HG03558 (cell line): ENCODE measurements at regions not wholly inside any gene's neighbourhood (a gene's known extent, or its start where the extent isn't known, plus 50 kb on each side); places are given as distances from the start of the nearest gene placed in this dataset.
"Not testable (repeated sequence)": the region's sequence is repeated elsewhere in the genome, so short reads cannot be mapped to it uniquely, and the experiment has no call there.

Experiments used
- ATAC-seq: cut with Tn5 transposase; IDR thresholded peaks from one replicate; pipeline ENCODE4 v1.9.1; 2021; ENCODE audit warnings: moderate number of reproducible peaks; ENCODE audit not compliant: unreplicated experiment; ENCODE audit errors: extremely low read depth

DNA sequence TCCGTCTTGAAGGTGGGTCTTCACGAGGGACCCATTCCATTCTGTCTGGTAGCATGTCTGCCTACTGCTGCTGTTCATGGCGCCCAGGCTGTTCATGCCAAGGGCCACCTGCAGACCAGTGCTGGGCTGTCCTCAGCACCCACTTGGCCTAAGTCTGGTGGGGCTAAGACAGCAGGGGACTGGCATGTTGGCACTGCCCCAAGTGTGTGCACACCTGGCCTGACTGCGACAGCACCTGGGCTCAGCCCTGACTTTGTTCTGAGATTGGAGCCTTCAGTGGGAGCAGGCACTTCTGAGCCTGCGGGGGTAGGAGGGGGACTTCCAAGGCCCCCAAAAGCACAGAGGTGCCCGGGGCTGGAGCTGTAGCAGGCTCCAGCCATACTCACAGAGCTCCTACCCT lies 250.8 kb upstream of the EDNRB start:
- ATAC-seq, result no peak

DNA sequence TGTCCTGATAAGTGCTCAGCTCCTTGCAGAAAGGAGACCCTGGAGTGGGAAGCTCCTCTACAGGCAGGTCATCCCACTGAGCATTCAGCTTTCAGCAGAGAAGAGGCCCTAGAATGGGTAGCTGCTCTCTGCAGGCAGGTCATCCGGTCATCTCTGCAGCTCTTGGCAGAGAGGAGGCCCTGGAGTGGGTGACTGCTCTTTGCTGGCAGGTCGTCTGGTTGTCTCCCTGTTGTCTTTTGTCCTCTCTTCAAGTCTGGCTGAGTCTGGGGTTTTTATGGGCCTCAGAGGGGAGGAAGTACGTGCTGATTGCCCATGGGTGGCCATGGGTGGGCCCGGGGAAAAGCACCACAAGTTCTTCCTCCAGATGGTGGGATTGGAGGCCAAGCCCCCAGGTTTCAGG lies 250.3 kb upstream of the EDNRB start:
- no peak for ATAC-seq

- ATAC-seq, result no peak
Measured at GRCh38 chr13:78161266-78161665, 242.6 kb upstream of the EDNRB start.

DNA sequence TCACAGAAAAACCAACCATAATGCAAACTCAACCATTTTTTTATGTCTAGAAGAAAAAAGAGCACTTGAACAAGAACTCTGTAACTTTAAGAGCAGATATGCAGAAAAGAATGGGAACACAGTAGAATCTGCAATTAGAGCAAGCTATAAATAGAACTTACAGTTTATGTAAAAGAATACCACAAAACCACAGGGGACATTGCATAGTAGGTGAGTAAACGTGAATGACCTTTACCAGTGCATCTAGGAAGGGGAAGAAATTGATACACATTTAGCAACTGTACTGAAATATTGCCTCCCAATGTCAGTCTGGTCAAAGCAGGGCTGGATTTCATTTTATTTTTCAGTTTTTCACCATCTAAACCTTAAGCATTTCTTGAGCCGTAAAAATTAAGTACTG lies 242.2 kb upstream of the EDNRB start:
- ATAC-seq, result no peak

GRCh38 chr13:78152415-78152814 lies 233.8 kb upstream of the EDNRB start:
- ATAC-seq, result no peak

GRCh38 chr13:78147905-78148304 lies 229.3 kb upstream of the EDNRB start:
- ATAC-seq, result no peak

DNA sequence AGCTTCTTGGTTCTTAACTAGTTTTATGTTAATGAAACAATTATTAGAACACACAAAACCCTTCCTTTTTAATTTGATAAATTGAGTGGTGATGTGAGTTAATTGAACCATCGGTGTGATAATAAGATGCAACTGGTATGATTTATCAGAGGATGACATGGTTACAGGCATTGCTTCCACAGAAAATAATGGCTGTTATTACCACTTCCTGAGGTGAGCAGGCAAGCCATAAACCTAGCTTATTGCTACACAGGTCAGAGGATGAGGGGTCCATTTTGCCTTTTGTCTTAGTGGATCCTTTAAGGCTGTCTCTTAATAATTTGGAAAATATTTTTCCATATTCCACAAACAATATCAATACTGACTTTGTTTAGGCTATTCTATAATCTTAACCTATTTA lies 226.6 kb upstream of the EDNRB start:
- no peak for ATAC-seq

DNA sequence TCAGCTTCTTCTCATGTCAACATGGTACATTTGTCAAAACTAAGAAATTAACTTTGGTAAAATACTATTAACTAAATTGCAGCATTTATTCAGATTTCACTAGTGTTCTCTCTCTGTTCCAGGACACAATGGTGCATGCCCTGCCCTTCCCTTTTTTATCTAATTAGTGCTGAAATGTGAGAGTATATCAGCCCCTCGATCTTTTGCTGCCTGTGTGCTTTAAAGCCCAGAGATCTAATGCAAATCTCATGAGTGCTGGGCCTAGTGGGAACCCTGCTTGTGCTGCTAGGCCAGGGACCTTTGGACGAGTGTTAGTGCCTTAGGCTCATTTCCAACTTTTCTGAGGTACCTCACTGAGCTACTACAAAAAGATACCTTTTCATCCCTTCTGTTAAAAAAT lies 221.1 kb upstream of the EDNRB start:
- no peak for ATAC-seq

DNA sequence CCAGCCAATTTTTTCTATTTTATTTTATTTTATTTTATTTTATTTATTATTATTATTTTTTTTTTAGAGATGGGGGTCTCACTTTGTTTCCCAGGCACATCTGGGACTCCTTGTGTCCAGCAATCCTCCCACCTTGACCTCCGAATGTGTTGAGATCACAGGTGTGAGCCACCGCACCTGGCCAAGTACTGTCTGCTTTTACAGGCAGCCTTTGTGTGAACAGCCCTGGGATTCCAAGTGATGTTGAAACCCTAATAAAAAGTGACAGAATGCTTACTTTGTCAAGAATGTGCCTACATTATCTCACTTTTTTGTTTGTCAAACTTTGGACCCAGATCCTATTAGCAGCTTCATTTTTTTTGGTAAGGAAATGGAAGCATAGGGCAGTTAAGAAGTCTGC lies 220.1 kb upstream of the EDNRB start:
- ATAC-seq, result no peak

GRCh38 chr13:78137404-78138142 lies 218.9 kb upstream of the EDNRB start:
- ATAC-seq, result peak; percentile 55

DNA sequence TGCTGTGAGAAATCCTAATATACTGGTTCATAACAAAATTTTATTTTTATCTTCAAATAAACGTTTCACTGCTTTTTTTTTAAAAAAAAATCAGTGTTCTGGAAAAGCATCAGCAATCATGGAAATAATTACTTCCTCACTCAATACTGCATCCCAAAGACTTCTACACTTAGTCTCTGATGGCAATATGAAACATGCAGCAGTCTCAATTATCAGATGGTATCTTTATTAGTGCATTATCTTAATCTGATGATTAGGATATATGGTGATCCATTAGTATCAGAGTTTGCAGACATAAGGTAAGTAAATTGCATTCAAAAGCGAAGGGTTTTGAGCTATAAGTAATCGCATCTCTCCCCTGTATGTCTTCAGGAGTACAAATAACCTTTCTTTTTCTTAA lies 218.3 kb upstream of the EDNRB start:
- no peak for ATAC-seq

DNA sequence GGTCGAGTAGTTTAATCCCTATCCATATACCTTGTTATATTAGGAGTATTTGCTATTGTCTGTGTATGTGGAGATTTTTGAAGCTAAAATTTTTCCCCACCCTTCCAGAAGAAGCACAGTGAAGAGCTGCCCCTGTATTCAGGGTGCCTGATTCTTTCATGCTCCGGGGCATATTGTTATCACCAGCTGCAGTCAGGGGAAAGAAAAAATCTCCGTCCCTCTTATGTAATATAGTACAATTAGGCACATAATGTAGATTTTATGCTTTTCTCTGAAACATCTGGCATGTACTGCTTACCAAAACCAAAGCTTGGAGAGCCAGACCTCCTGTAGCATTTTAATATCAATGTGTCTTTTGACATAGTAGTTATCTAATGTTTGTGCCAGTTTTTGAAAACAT lies 214.9 kb upstream of the EDNRB start:
- no peak for ATAC-seq

DNA sequence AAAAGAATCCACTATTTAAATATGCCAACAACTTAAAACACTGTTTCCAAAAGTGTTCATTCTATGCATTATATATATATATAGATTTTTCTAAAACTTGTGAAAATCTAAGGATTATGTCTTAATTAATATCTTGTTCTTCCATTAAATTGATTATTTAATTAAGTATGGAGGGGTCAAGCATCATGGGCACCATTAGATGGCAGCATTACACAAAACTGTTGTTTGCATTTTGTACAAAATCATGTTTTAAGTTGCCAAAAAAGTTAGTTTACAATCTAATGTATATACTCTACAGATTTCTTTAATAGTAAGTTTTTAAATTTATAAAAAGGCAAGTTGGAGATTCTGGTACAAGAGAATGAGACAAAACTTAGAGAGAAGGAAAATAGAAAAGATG lies 213.2 kb upstream of the EDNRB start:
- no peak for ATAC-seq

DNA sequence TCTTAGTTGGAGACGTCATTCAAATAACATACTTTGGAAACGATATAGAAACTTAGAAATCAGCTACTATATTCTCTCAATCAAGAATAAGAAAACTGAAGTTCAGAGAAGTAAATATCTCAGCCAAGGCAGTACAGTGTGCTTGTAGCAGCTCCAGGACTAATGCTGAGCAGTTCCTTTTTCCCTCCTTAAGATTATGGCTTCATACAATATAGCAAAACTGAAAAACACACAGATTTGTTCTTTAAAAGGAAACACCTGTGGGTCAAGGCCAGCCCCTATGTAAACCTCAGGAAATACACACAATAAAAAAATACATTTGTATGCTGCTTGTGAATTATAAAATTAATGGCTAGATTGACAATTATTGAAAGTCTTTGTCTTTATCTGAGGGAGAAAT lies 212.7 kb upstream of the EDNRB start:
- ATAC-seq, result no peak

DNA sequence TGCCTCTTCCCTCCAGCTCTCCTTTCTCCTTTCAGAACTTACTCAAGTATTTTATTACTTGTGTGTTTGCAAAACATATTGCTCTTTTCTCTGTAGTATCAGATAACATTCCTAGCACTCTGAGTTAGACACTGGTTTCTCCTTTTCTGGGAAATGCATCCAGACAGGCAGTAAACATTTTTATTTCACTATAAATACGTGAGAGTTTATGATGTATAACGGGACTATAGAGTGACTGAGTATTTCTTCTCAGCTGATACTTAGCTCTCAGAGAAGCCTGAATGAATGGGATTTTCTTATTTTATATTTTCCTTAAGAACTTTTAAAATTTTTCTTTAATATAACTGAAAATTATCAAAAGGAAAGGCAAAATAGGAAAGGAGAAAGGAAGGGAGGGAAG lies 211.2 kb upstream of the EDNRB start:
- ATAC-seq, result no peak

DNA sequence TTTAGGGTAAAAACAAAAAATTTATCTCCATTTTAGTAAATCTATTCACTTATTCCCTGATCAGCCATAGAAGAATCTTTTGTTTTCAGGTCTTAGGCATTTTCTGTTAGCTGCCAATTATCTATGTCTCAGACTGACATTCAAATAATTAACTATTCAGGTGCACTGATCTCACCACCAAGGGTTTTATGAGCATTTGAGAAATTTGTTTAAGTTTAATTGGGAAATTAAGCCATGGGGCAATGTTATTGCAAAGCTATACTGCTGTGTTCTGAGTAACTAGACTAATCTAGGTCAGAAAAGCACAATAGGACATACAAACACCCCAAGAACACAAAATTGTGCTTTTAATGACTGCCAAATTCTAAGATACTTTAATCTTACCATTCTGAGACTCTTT lies 210.7 kb upstream of the EDNRB start:
- no peak for ATAC-seq

- no peak for ATAC-seq
Measured at GRCh38 chr13:78121459-78122348, 203.1 kb upstream of the EDNRB start.

GRCh38 chr13:78121001-78121400 lies 202.4 kb upstream of the EDNRB start:
- ATAC-seq, result no peak

DNA sequence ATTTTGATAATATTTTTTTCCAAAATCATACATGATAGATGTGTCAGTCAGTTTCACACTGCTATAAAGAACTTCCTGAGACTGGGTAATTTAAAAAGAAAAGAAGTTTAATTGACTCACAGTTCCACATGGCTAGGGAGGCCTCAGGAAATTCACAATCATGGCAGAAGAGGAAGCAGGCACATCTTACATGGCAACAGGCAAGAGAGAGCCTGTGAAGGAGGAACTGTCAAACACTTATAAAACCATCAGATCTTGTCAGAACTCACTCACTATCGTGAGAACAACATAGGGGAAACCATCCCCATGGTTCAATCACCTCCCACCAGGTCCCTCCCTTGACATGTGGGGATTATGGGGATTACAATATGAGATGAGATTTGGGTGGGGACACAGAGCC lies 201.5 kb upstream of the EDNRB start:
- not testable (repeated sequence) for ATAC-seq

DNA sequence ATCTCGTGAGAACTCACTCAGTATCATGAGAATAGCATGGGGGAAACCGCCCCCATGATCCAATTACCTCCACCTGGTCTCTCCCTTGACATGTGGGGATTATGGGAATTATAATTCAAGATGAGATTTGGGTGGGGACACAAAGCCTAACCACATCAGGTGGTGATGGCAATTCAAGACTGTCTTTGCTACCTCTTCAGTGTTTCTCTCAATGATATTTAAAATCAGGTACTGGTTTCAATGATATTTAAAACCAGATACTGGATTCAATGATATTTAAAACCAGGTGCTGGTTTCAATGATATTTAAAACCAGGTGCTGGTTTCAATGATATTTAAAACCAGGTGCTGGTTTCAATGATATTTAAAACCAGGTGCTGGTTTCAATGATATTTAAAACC lies 198.4 kb upstream of the EDNRB start:
- not testable (repeated sequence) for ATAC-seq

DNA sequence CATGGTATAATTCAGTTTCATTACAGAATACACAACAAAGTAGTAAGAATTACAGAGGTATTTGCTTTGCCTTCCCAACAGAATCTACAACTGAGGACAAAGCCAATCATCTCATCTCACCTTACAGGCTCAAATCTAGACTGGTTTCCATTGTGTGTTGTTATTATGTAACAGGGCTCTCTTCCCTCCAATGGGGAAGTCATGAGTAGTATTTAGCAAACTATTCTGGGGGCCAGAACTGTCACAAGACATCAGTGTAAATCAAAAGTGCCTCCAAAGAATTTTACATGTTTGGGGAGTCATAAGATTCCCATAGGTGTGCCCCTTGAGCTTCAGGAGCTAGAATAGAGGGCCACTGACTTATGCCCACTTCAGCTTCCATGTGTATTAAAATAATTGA lies 187.0 kb upstream of the EDNRB start:
- ATAC-seq, result no peak

DNA sequence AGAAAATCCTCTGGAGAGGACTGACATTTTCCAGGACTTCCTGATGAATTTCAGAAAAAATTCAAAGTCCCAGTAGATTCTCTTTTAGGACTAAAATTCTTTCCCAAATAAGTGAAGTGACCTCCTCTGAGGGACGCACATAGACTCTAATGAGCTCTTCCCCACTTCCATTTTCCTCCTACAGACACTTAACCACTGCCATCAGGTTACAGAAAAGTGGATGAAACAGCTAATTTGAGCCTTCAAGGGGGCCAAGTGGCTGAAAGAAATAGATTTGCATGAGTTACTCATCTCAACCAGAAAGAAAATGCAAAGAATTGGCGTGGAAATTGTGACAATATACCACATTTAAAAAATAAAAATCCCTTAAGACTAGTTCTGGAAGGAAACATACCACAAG lies 185.3 kb upstream of the EDNRB start:
- no peak for ATAC-seq
